ENCODE measurements at regions not wholly inside any gene's neighbourhood (a gene's known extent, or its start where the extent isn't known, plus 50 kb on each side); places are given as distances from the start of the nearest gene placed in this dataset.

DNA sequence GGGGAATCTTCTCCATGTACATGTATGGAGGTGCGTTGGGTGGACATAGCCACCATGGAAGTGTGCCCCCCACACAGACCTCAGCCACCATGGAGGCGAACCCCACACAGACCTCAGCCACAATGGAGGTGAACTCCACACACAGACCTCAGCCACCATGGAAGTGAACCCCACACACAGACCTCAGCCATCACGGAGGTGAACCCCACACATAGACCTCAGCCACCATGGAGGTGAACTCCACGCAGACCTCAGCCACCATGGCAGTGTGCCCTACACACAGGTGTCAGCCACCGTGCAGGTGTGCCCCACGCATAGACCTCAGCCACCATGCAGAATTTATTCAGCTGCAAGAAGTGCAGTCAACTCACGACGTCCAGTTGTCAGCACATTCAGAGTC lies 339.7 kb downstream of the ACTR3B start:
- TF ChIP-seq TAF1 (IDR thresholded peaks at IDR 0.05; ENCODE audit: low read depth) (no peak), YY1 (IDR thresholded peaks at IDR 0.05; ENCODE audit: low read depth) (no peak), CEBPB (IDR thresholded peaks at IDR 0.05) (no peak)
- TF ChIP-seq, protein P1, sequence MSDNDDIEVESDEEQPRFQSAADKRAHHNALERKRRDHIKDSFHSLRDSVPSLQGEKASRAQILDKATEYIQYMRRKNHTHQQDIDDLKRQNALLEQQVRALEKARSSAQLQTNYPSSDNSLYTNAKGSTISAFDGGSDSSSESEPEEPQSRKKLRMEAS (IDR thresholded peaks at IDR 0.05), result no peak
